ENCODE measurements at regions not wholly inside any gene's neighbourhood (a gene's known extent, or its start where the extent isn't known, plus 50 kb on each side); places are given as distances from the start of the nearest gene placed in this dataset.

DNA sequence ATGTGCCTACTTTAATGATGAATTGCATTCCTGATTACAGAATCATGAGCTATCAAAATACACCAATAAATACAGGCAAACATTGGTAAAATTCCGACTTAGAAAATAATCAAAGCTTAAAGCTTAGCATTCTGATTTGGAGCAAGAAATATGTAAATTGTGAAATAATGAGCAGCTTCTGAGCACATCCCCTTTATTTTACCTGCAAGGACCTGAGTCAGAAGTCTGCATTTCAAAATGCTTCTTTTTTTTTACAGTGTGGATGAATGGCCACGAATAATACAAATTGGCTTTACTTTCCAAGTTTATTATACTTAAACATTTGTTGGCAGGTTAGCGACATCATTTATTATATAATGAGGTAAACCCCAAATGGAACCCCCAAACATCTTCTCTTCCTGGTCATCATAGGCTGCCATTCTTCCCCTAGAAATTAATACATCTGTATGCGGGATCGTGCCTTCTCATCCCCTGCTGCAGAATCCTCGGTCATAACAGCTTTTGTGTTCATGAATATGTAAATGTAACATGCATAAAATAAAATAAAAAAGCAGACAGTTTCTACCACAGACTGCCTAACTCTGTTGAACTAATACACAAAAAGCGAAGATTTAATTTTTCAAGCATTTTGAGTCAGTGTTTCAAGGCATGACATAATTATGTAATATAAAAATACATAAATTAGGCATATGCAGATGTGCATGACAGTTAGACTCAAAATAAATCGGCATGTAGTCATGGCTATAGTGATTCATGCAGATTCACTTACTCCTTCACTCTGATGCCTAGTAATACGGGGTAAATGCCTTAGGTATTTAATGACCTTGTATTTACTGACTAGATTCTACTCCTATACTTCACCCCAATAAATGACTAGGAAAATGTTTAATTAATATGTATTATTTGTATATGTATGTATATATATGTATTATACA is 339.7 kb downstream of the USP25 start:
- TF ChIP-seq, protein P1, sequence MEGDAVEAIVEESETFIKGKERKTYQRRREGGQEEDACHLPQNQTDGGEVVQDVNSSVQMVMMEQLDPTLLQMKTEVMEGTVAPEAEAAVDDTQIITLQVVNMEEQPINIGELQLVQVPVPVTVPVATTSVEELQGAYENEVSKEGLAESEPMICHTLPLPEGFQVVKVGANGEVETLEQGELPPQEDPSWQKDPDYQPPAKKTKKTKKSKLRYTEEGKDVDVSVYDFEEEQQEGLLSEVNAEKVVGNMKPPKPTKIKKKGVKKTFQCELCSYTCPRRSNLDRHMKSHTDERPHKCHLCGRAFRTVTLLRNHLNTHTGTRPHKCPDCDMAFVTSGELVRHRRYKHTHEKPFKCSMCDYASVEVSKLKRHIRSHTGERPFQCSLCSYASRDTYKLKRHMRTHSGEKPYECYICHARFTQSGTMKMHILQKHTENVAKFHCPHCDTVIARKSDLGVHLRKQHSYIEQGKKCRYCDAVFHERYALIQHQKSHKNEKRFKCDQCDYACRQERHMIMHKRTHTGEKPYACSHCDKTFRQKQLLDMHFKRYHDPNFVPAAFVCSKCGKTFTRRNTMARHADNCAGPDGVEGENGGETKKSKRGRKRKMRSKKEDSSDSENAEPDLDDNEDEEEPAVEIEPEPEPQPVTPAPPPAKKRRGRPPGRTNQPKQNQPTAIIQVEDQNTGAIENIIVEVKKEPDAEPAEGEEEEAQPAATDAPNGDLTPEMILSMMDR (IDR thresholded peaks at IDR 0.05): no peak
- TF ChIP-seq POLR2A (IDR thresholded peaks at IDR 0.05): no peak
- TF ChIP-seq EP300 (IDR thresholded peaks at IDR 0.05): no peak
